A549 (cell line): ENCODE measurements at regions not wholly inside any gene's neighbourhood (a gene's known extent, or its start where the extent isn't known, plus 50 kb on each side); places are given as distances from the start of the nearest gene placed in this dataset.

Experiments
- ATAC-seq, 2 experiments: fragments of 200-7000 bp in 1 of 2; fragments of >200 bp in 1 of 2; cut with Nextera tagmentation in 1 of 2; cut with Tn5 transposase in 1 of 2; 3 replicates each; pipeline versions ENCODE4 v1.8.0 to v1.9.1; 2018 to 2020; ENCODE audit warnings: mild to moderate bottlenecking in 1 of 2, moderate library complexity in 1 of 2
- CTCF ChIA-PET: fragments of 300-600 bp; sonication (Branson Sonifier 250); formaldehyde crosslinking; extraction: SDS; loops from one replicate; lab custom pipeline; 2021; ENCODE audit warnings: antibody characterized with exemption, inconsistent platforms; lab: Yijun Ruan, JAX
- POLR2A ChIA-PET: fragments of 350-600 bp; formaldehyde crosslinking; extraction: SDS; loops from one replicate; lab custom pipeline; 2021; ENCODE audit warnings: antibody characterized with exemption, inconsistent platforms; lab: Yijun Ruan, JAX
- DNase-seq, 2 experiments: peaks; one replicate each; pipeline versions ENCODE4 v3.0.0 to v3.0.0-alpha.2; 2011 to 2016; ENCODE audit warnings: low read depth in 1 of 2, low spot score in 1 of 2
- FAIRE-seq: peaks from 2 replicates; lab custom pipeline; 2011; peaks lifted over from hg19 to GRCh38; lab: Jason Lieb, UNC
- H3K27ac ChIP-seq, 2 experiments: fragments of >200 bp; sonication (Bioruptor Twin); formaldehyde crosslinking; 3 replicates each; pipeline ENCODE4 v1.5.1; 2016 to 2017
- H3K4me1 ChIP-seq: fragments of >200 bp; sonication (Bioruptor Twin); formaldehyde crosslinking; 3 replicates; pipeline ENCODE4 v1.6.1; 2016
- H3K4me2 ChIP-seq: fragments of >200 bp; sonication (Bioruptor Twin); formaldehyde crosslinking; 3 replicates; pipeline ENCODE4 v1.6.1; 2016
- H3K4me3 ChIP-seq: fragments of >200 bp; sonication (Bioruptor Twin); formaldehyde crosslinking; 3 replicates; pipeline ENCODE4 v1.5.1; 2016
- H3K9me3 ChIP-seq: fragments of >200 bp; sonication (Bioruptor Twin); formaldehyde crosslinking; 3 replicates; pipeline ENCODE4 v1.6.1; 2016
- BHLHE40 ChIP-seq: IDR thresholded peaks from 2 replicates; pipeline ENCODE4 v1.6.1; 2012; ENCODE audit warnings: low read depth, low read length, inconsistent platforms
- CBX2 ChIP-seq: fragments of 200-600 bp; sonication (generic); IDR thresholded peaks from 2 replicates; pipeline ENCODE4 v1.6.1; 2016; ENCODE audit warnings: low read depth, mild to moderate bottlenecking, borderline replicate concordance
- CEBPB ChIP-seq, 2 experiments: fragments of >200 bp in 1 of 2; sonication (Bioruptor Twin) in 1 of 2; formaldehyde crosslinking in 1 of 2; IDR thresholded peaks; 2 replicates each; pipeline ENCODE4 v1.6.1; 2012 to 2016
- CHD4 ChIP-seq: fragments of 200-600 bp; sonication (generic); IDR thresholded peaks from 2 replicates; pipeline ENCODE4 v1.6.1; 2016; ENCODE audit warnings: antibody characterized with exemption, mild to moderate bottlenecking, borderline replicate concordance
- E2F6 ChIP-seq: IDR thresholded peaks from 2 replicates; pipeline ENCODE4 v1.6.1; 2012; ENCODE audit warnings: low read depth, borderline replicate concordance
- EHMT2 ChIP-seq: fragments of 200-600 bp; sonication (generic); IDR thresholded peaks from 2 replicates; pipeline ENCODE4 v1.6.1; 2016; ENCODE audit warnings: antibody characterized with exemption, low read depth, mild to moderate bottlenecking, moderate library complexity
- FOSL2 ChIP-seq, 2 experiments: fragments of 450-650 bp in 1 of 2; fragments of >200 bp in 1 of 2; sonication (Bioruptor Twin) in 1 of 2; formaldehyde crosslinking; IDR thresholded peaks; 2 replicates each; pipeline versions ENCODE4 v1.5.0 to v1.6.1; 2016 to 2020; ENCODE audit warnings: mild to moderate bottlenecking in 1 of 2, moderate library complexity in 1 of 2
- GATA3 ChIP-seq: IDR thresholded peaks from 2 replicates; pipeline ENCODE4 v1.6.1; 2012; ENCODE audit warnings: borderline replicate concordance
- HOXB5 ChIP-seq: fragments of 250-450 bp; sonication (Bioruptor Pico); IDR thresholded peaks from 2 replicates; pipeline ENCODE4 v1.5.0; 2020; ENCODE audit warnings: mild to moderate bottlenecking, moderate library complexity
- MAFK ChIP-seq: fragments of 450-650 bp; IDR thresholded peaks from 2 replicates; pipeline ENCODE4 v1.6.1; 2014; ENCODE audit not compliant: partially characterized antibody
- NPAS2 ChIP-seq: fragments of 250-450 bp; sonication (Bioruptor Pico); IDR thresholded peaks from 2 replicates; pipeline ENCODE4 v1.8.0; 2022; ENCODE audit warnings: mild to moderate bottlenecking, moderate library complexity, borderline replicate concordance
- NR3C1 ChIP-seq: fragments of >200 bp; sonication (Bioruptor Twin); formaldehyde crosslinking; IDR thresholded peaks from 3 replicates; pipeline ENCODE4 v1.6.1; 2017
- PBX3 ChIP-seq: IDR thresholded peaks from 2 replicates; pipeline ENCODE4 v1.6.1; 2012
- PHF8 ChIP-seq: fragments of 200-600 bp; sonication (generic); IDR thresholded peaks from 2 replicates; pipeline ENCODE4 v1.6.1; 2016; ENCODE audit warnings: low read depth, mild to moderate bottlenecking, antibody characterized with exemption, moderate library complexity, borderline replicate concordance
- POLR2A ChIP-seq: IDR thresholded peaks from 2 replicates; pipeline ENCODE4 v1.6.1; 2012; ENCODE audit warnings: mild to moderate bottlenecking, low read length
- REST ChIP-seq: fragments of 200-600 bp; sonication (generic); IDR thresholded peaks from 2 replicates; pipeline ENCODE4 v1.6.1; 2016; ENCODE audit warnings: antibody characterized with exemption, mild to moderate bottlenecking, moderate library complexity
- RFX5 ChIP-seq: fragments of 450-650 bp; IDR thresholded peaks from 2 replicates; pipeline ENCODE4 v1.7.1; 2014; ENCODE audit warnings: antibody characterized with exemption, mild to moderate bottlenecking, moderate library complexity
- RNF2 ChIP-seq: fragments of 200-600 bp; sonication (generic); IDR thresholded peaks from 2 replicates; pipeline ENCODE4 v1.6.1; 2016; ENCODE audit warnings: low read depth, mild to moderate bottlenecking, antibody characterized with exemption, moderate library complexity, borderline replicate concordance
- SMC3 ChIP-seq: fragments of >200 bp; sonication (Bioruptor Twin); formaldehyde crosslinking; IDR thresholded peaks from 3 replicates; pipeline ENCODE4 v1.6.1; 2018; ENCODE audit warnings: inconsistent platforms
- TP53 ChIP-seq: fragments of 250-450 bp; sonication (Bioruptor Pico); IDR thresholded peaks from 2 replicates; pipeline ENCODE4 v1.5.0; 2021; ENCODE audit warnings: mild to moderate bottlenecking, moderate library complexity
- ZC3H11A ChIP-seq: fragments of 450-650 bp; IDR thresholded peaks from 2 replicates; pipeline ENCODE4 v1.6.1; 2014; ENCODE audit warnings: antibody characterized with exemption, mild to moderate bottlenecking
- ZFP36 ChIP-seq: fragments of 450-650 bp; IDR thresholded peaks from 2 replicates; pipeline ENCODE4 v1.6.1; 2014; ENCODE audit warnings: borderline replicate concordance; ENCODE audit not compliant: partially characterized antibody
- ZNF302 ChIP-seq: fragments of 250-450 bp; sonication (Bioruptor Pico); IDR thresholded peaks from 2 replicates; pipeline ENCODE4 v1.9.0; 2021; ENCODE audit warnings: inconsistent platforms, mild to moderate bottlenecking, moderate library complexity
- ZSCAN20 ChIP-seq: fragments of 250-450 bp; sonication (Bioruptor Pico); IDR thresholded peaks from 2 replicates; pipeline ENCODE4 v1.8.0; 2022; ENCODE audit warnings: mild to moderate bottlenecking, moderate library complexity
- WGBS: methylation state at CpG from one replicate; pipeline ENCODE4 v1.1.6; 2017; ENCODE audit errors: missing lambda C conversion rate; 5-methylcytosine and 5-hydroxymethylcytosine counted together

- ChIA-PET POLR2A (no interaction called here), CTCF (interaction anchor here (0.7 kb wide), 1 partner anchor 1728 kb away, joined by 3 read pairs; no protein-coding TSS in a partner anchor)
- no peaks in the 10 kb centered on the region for H3K9me3 ChIP-seq
- no peak overlapping the region for H3K27ac ChIP-seq
- FAIRE-seq, result no peak
- H3K4me2 ChIP-seq, result no peak overlapping the region
- H3K4me1 ChIP-seq, result no peaks in the 10 kb centered on the region
- ATAC-seq, result no peak
- no peak overlapping the region for H3K4me3 ChIP-seq
- no peak for DNase-seq
- TF ChIP-seq ZFP36, result no peak
- TF ChIP-seq PHF8, result no peak
- no peak for TF ChIP-seq CBX2
- no peak for TF ChIP-seq CHD4
- no peak for TF ChIP-seq PBX3
- no peak for TF ChIP-seq GATA3
- no peak for TF ChIP-seq MAFK
- TF ChIP-seq TP53 (CRISPR knock-in tag), result no peak
- no peak for TF ChIP-seq ZC3H11A
- no peak for TF ChIP-seq SMC3
- TF ChIP-seq RNF2, result no peak
- TF ChIP-seq POLR2A, result no peak
- no peak for TF ChIP-seq CEBPB (IDR thresholded peaks at IDR 0.05)
- TF ChIP-seq ZSCAN20 (CRISPR knock-in tag), result no peak
- TF ChIP-seq EHMT2, result no peak
Measured at GRCh38 chr2:35408320-35408719, 947.3 kb upstream of the CRIM1 start.

- DNase-seq (no peak), ATAC-seq (no peak), FAIRE-seq (no peak)
- no peaks in the 10 kb centered on the region for H3K4me1 ChIP-seq
- POLR2A ChIA-PET, result no interaction called here
- H3K4me3 ChIP-seq, result no peak overlapping the region
- CTCF ChIA-PET, result no interaction called here
- no peak for TF ChIP-seq NR3C1
- TF ChIP-seq FOSL2 (IDR thresholded peaks at IDR 0.05), result no peak
- TF ChIP-seq FOSL2 (CRISPR knock-in tag; IDR thresholded peaks at IDR 0.05), result no peak
- no peak for TF ChIP-seq TP53 (CRISPR knock-in tag)
- TF ChIP-seq BHLHE40, result no peak
- no peak for TF ChIP-seq POLR2A
- no peak for TF ChIP-seq SMC3
- TF ChIP-seq HOXB5 (CRISPR knock-in tag), result no peak
- no peak for TF ChIP-seq REST
- TF ChIP-seq RFX5, result no peak
- no peak for TF ChIP-seq ZNF302 (CRISPR knock-in tag)
- TF ChIP-seq ZC3H11A, result no peak
- TF ChIP-seq NPAS2 (CRISPR knock-in tag), result no peak
- TF ChIP-seq E2F6, result no peak
- no peak for TF ChIP-seq CBX2
- no peak for TF ChIP-seq ZFP36
- H3K4me2 ChIP-seq, result no peak overlapping the region
- H3K9me3 ChIP-seq, result no peaks in the 10 kb centered on the region
- 50% methylated on average over 21 of the region's 22 CpGs for WGBS
- no peak overlapping the region for H3K27ac ChIP-seq
Measured at GRCh38 chr2:35391736-35392442, 963.7 kb upstream of the CRIM1 start.
